HFFc6 (cell line): ENCODE measurements at regions not wholly inside any gene's neighbourhood (a gene's known extent, or its start where the extent isn't known, plus 50 kb on each side); places are given as distances from the start of the nearest gene placed in this dataset.
"Not testable (repeated sequence)": the region's sequence is repeated elsewhere in the genome, so short reads cannot be mapped to it uniquely, and the experiment has no call there.

Source experiments
- DNase-seq: peaks from one replicate; pipeline ENCODE4 v3.0.0-alpha.2; 2018
- H3K27ac Mint-ChIP-seq: 2 replicates; pipeline ENCODE4 v1.8.0; 2020; ENCODE audit warnings: mild to moderate bottlenecking, mixed read lengths
- H3K27me3 Mint-ChIP-seq: 2 replicates; pipeline ENCODE4 v1.8.0; 2021; ENCODE audit warnings: mild to moderate bottlenecking, moderate library complexity, mixed read lengths; ENCODE audit not compliant: insufficient read depth
- H3K36me3 Mint-ChIP-seq: 2 replicates; pipeline ENCODE4 v1.8.0; 2021; ENCODE audit warnings: low read depth, mixed read lengths
- H3K4me1 Mint-ChIP-seq: 2 replicates; pipeline ENCODE4 v1.8.0; 2020; ENCODE audit warnings: low read depth, mixed read lengths
- H3K4me3 Mint-ChIP-seq: 2 replicates; pipeline ENCODE4 v1.8.0; 2020; ENCODE audit warnings: mild to moderate bottlenecking, moderate library complexity, mixed read lengths
- H3K9me3 Mint-ChIP-seq: 2 replicates; pipeline ENCODE4 v1.8.0; 2020; ENCODE audit warnings: mild to moderate bottlenecking, mixed read lengths
- TF ChIP-seq, protein P1 (sequence below): fragments of 200-600 bp; sonication (generic); IDR thresholded peaks from 2 replicates; pipeline ENCODE4 v1.5.0; 2021; ENCODE audit warnings: antibody characterized with exemption, mild to moderate bottlenecking

DNA sequence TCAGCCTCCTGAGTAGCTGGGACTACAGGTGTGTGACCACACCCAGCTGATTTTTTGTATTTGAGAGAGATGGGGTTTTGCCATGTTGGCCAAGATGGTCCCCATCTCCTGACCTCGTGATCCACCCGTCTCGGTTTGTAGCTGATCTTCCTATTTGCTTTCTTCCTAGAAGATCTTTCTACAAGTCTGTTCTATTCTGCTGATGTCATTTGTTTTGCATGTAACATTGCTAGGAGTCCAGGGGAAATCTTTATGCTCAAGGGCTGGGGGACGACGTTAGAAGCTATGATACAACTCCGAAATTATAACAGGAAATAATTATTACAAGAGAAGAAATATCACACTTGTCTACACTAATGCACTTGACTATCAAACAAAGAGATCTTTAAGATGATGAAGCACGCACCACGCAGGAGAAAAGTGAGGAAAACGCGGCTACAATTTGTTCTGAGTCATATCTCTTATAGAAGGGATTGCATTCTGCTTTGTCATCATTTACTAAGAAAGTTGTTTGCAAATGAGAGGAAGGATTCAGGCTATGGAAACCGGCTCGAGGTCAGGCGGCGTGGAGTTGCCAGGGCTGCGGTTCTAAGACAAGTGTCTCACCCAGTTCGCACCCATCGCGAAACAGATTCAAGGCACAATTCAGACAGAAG, 103.0 kb upstream of the CARD11 start:
- Mint-ChIP-seq H3K4me1 (peaks cover 7% of the 10 kb centered on the region; the same call in 1 of the 2 replicates), H3K36me3 (no peaks in the 10 kb centered on the region), H3K27ac (no peak overlapping the region), H3K4me3 (no peak overlapping the region), H3K27me3 (peaks cover 4% of the 10 kb centered on the region), H3K9me3 (peaks cover 16% of the 10 kb centered on the region)
- TF ChIP-seq, protein P1, sequence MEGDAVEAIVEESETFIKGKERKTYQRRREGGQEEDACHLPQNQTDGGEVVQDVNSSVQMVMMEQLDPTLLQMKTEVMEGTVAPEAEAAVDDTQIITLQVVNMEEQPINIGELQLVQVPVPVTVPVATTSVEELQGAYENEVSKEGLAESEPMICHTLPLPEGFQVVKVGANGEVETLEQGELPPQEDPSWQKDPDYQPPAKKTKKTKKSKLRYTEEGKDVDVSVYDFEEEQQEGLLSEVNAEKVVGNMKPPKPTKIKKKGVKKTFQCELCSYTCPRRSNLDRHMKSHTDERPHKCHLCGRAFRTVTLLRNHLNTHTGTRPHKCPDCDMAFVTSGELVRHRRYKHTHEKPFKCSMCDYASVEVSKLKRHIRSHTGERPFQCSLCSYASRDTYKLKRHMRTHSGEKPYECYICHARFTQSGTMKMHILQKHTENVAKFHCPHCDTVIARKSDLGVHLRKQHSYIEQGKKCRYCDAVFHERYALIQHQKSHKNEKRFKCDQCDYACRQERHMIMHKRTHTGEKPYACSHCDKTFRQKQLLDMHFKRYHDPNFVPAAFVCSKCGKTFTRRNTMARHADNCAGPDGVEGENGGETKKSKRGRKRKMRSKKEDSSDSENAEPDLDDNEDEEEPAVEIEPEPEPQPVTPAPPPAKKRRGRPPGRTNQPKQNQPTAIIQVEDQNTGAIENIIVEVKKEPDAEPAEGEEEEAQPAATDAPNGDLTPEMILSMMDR = no peak
- DNase-seq = no peak

DNA sequence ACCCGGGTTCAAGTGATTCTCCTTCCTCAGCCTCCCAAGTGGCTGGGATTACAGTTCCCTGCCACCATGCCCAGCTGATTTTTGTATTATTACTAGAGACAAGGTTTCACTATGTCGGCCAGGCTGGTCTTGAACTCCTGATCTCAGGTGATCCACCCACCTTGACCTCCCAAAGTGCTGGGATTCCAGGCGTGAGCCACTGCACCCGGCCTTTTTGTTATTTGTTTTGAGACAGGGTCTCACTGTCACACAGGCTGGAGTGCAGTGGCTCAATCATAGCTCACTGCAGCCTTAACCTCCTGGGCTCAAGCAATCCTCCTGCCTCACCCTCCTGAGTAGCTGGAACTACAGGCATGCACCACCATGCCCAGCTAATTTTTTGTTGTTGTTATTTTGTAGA, 104.8 kb upstream of the CARD11 start:
- H3K4me3 Mint-ChIP-seq, H3K27me3 Mint-ChIP-seq, H3K9me3 Mint-ChIP-seq, H3K4me1 Mint-ChIP-seq, DNase-seq, H3K36me3 Mint-ChIP-seq, H3K27ac Mint-ChIP-seq: not testable (repeated sequence)

DNA sequence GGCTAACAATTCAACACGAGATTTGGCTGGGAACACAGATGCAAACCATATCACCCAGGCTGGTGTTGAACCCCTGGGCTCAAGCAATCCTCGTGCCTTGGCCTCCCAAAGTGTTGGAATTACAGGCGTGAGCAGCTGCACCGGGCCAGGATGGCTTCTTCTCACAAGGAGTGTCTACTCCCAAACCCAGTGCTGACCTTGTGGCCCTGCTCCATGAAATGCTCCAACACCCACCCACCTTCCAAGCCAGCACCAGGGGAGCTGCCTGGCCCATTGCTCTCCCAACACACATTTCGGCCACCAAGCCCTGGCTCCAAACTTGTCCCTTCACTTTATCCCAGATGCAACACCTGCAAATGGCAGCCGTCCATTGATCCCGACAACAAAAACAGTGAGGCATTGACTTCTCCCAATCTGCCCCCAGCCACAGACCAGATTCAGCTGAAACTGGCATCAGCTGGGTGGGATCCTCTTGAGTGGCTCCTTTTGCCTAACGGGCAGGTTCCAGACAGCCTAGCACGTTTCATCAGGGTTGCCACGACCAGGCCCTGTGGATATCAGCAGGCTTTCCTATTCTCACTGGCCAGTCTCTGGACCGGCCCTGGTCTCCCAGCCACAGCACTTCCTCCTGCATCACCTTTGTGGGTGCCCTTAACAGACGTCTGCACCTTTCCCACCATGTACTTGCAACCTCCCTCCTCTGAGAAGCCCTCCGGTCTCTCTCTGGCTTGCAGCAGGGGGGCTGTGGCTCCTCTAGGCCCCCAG, 105.7 kb upstream of the CARD11 start:
- no peak for DNase-seq
- peaks cover 7% of the 10 kb centered on the region; the same call in 1 of the 2 replicates for H3K4me1 Mint-ChIP-seq
- H3K36me3 Mint-ChIP-seq = no peaks in the 10 kb centered on the region
- H3K27me3 Mint-ChIP-seq = peaks cover 4% of the 10 kb centered on the region; the same call in 1 of the 2 replicates
- peaks cover 9% of the 10 kb centered on the region; the same call in 1 of the 2 replicates for H3K9me3 Mint-ChIP-seq
- H3K4me3 Mint-ChIP-seq = no peak overlapping the region
- no peak overlapping the region for H3K27ac Mint-ChIP-seq
- TF ChIP-seq, protein P1 = no peak

DNA sequence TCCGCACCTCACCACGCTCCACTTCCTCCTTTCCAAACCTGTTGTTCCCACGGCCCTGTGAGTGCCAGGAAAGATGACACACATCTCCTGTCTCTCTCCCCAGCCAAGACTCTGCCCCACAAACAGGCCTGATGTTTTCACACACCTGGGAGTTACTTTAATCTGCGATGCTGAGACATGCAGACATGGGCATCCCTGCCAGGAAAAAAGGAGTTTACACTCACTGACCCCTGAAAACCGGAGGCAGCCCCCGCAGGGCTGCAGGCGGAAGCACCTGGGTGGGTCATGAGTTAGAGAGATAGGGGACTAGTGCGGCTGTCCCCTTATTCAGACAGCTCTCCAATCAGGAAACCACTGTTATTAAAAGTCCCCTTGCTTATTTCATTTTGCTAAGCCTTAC, 106.4 kb upstream of the CARD11 start:
- Mint-ChIP-seq H3K9me3 (peaks cover 9% of the 10 kb centered on the region; the same call in 1 of the 2 replicates), H3K27ac (no peak overlapping the region), H3K27me3 (peaks cover 4% of the 10 kb centered on the region; the same call in 1 of the 2 replicates), H3K36me3 (no peaks in the 10 kb centered on the region), H3K4me1 (peaks cover 7% of the 10 kb centered on the region; the same call in 1 of the 2 replicates), H3K4me3 (no peak overlapping the region)
- DNase-seq = no peak
- TF ChIP-seq, protein P1 = no peak

DNA sequence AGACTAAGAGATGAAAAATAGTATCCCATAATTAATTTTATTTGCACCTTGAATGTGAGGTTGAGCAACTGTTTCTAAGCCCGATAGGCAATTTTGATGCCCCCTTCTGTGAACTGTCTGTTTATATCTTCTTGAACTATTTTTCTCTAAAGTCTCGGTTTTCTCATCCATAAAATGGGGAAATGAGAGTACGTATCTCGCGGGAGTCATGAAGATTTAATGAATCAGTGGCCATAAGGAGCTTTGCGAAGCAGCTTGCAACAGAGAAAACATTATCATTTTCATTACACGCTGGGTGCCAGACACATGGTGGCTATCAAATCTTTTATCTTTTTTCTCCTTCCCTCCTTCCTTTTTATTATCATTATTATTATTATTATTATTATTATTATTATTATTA, 108.1 kb upstream of the CARD11 start:
- H3K9me3 Mint-ChIP-seq = peaks cover 5% of the 10 kb centered on the region; the same call in 1 of the 2 replicates
- no peaks in the 10 kb centered on the region for H3K36me3 Mint-ChIP-seq
- no peak for DNase-seq
- no peak overlapping the region for H3K27ac Mint-ChIP-seq
- H3K4me3 Mint-ChIP-seq = no peak overlapping the region
- H3K27me3 Mint-ChIP-seq = peaks cover 4% of the 10 kb centered on the region
- H3K4me1 Mint-ChIP-seq = peaks cover 4% of the 10 kb centered on the region; the same call in 1 of the 2 replicates
- TF ChIP-seq, protein P1 = no peak

DNA sequence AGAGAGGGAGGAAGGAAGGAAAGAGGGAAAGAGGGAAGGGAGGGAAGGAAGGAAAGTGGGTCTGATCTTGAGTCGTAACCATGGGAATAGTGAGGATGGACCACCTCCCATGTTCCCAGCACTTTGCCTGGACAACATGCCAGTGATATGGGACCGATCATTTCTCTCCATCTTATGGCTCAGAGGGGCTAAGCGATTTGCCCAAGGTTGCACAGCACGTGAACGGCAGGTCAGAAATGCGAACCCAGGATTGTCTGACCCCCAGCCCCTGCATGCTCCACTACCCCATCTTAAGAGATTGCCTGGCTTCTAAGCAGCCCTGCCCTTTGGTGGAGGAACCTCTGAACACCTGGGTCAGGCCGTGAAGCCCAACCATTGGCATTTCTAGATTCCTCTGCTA, 109.0 kb upstream of the CARD11 start:
- H3K27me3 Mint-ChIP-seq = peaks cover 3% of the 10 kb centered on the region
- no peak overlapping the region for H3K27ac Mint-ChIP-seq
- peaks cover 5% of the 10 kb centered on the region; the same call in 1 of the 2 replicates for H3K9me3 Mint-ChIP-seq
- H3K4me3 Mint-ChIP-seq = no peak overlapping the region
- no peaks in the 10 kb centered on the region; the same call in 1 of the 2 replicates for H3K4me1 Mint-ChIP-seq
- TF ChIP-seq, protein P1 = no peak
- H3K36me3 Mint-ChIP-seq = no peaks in the 10 kb centered on the region
- no peak for DNase-seq
